Neuron (in vitro differentiated cells): ENCODE measurements at regions not wholly inside any gene's neighbourhood (a gene's known extent, or its start where the extent isn't known, plus 50 kb on each side); places are given as distances from the start of the nearest gene placed in this dataset.

Experiments
- H2AFZ ChIP-seq: one replicate; pipeline ENCODE4 v1.6.1; 2013; ENCODE audit warnings: low read depth, mild to moderate bottlenecking, inconsistent platforms, low read length, moderate library complexity
- H3K27me3 ChIP-seq: one replicate; pipeline ENCODE4 v1.6.1; 2013; ENCODE audit warnings: low read length; ENCODE audit not compliant: insufficient read depth
- H3K36me3 ChIP-seq: one replicate; pipeline ENCODE4 v1.6.1; 2013; ENCODE audit warnings: low read length; ENCODE audit not compliant: insufficient read depth
- H3K4me1 ChIP-seq: one replicate; pipeline ENCODE4 v1.6.1; 2013; ENCODE audit warnings: low read length; ENCODE audit not compliant: insufficient read depth
- H3K4me3 ChIP-seq: 2 replicates; pipeline ENCODE4 v1.5.1; 2013; ENCODE audit warnings: mild to moderate bottlenecking, low read length, moderate library complexity
- H3K9me3 ChIP-seq: one replicate; pipeline ENCODE4 v1.6.1; 2013; ENCODE audit warnings: low read length

GRCh38 chr11:15499674-15500073, 385.0 kb downstream of the INSC start:
- no peak overlapping the region for H2AFZ ChIP-seq
- no peaks in the 10 kb centered on the region for H3K27me3 ChIP-seq
- no peaks in the 10 kb centered on the region for H3K9me3 ChIP-seq
- no peak overlapping the region for H3K4me3 ChIP-seq
- H3K36me3 ChIP-seq, result no peaks in the 10 kb centered on the region
- H3K4me1 ChIP-seq, result no peaks in the 10 kb centered on the region

GRCh38 chr11:15500643-15501042, 385.9 kb downstream of the INSC start:
- Histone ChIP-seq H3K36me3 (no peaks in the 10 kb centered on the region), H2AFZ (no peak overlapping the region), H3K4me1 (no peaks in the 10 kb centered on the region), H3K4me3 (no peak overlapping the region), H3K27me3 (no peaks in the 10 kb centered on the region), H3K9me3 (no peaks in the 10 kb centered on the region)

GRCh38 chr11:15501566-15501965, 386.8 kb downstream of the INSC start:
- H3K4me3 ChIP-seq, result no peak overlapping the region
- H3K36me3 ChIP-seq, result no peaks in the 10 kb centered on the region
- H3K4me1 ChIP-seq, result no peaks in the 10 kb centered on the region
- no peaks in the 10 kb centered on the region for H3K27me3 ChIP-seq
- no peak overlapping the region for H2AFZ ChIP-seq
- H3K9me3 ChIP-seq, result no peaks in the 10 kb centered on the region

- Histone ChIP-seq H3K27me3 (no peaks in the 10 kb centered on the region), H2AFZ (no peak overlapping the region), H3K36me3 (no peaks in the 10 kb centered on the region), H3K4me1 (no peaks in the 10 kb centered on the region), H3K4me3 (no peak overlapping the region), H3K9me3 (no peaks in the 10 kb centered on the region)
These were observed 390.4 kb downstream of the INSC start for GRCh38 chr11:15505155-15505554.

- Histone ChIP-seq H2AFZ (no peak overlapping the region), H3K36me3 (no peaks in the 10 kb centered on the region), H3K27me3 (no peaks in the 10 kb centered on the region)
These were observed 392.9 kb downstream of the INSC start for GRCh38 chr11:15507592-15507991.

GRCh38 chr11:15509082-15509481, 394.4 kb downstream of the INSC start:
- H2AFZ ChIP-seq, result no peak overlapping the region
- no peaks in the 10 kb centered on the region for H3K27me3 ChIP-seq
- no peaks in the 10 kb centered on the region for H3K36me3 ChIP-seq
- H3K9me3 ChIP-seq, result no peaks in the 10 kb centered on the region
- H3K4me3 ChIP-seq, result no peak overlapping the region
- no peaks in the 10 kb centered on the region for H3K4me1 ChIP-seq

More at GRCh38 chr11:15507592-15507991, 392.9 kb downstream of the INSC start:
- H3K4me1 ChIP-seq, result no peaks in the 10 kb centered on the region
- no peaks in the 10 kb centered on the region for H3K9me3 ChIP-seq
- no peak overlapping the region for H3K4me3 ChIP-seq

- no peak overlapping the region for H2AFZ ChIP-seq
These were observed 404.5 kb downstream of the INSC start for GRCh38 chr11:15519124-15519791.

GRCh38 chr11:15519911-15520310, 405.2 kb downstream of the INSC start:
- Histone ChIP-seq H3K9me3 (no peaks in the 10 kb centered on the region), H3K4me3 (no peak overlapping the region), H3K4me1 (no peaks in the 10 kb centered on the region), H3K36me3 (no peaks in the 10 kb centered on the region), H3K27me3 (no peaks in the 10 kb centered on the region), H2AFZ (no peak overlapping the region)

More at GRCh38 chr11:15519124-15519791, 404.5 kb downstream of the INSC start:
- Histone ChIP-seq H3K4me1 (no peaks in the 10 kb centered on the region), H3K36me3 (no peaks in the 10 kb centered on the region), H3K9me3 (no peaks in the 10 kb centered on the region), H3K27me3 (no peaks in the 10 kb centered on the region), H3K4me3 (no peak overlapping the region)

- H3K4me1 ChIP-seq, result no peaks in the 10 kb centered on the region
- no peak overlapping the region for H3K4me3 ChIP-seq
- H3K9me3 ChIP-seq, result no peaks in the 10 kb centered on the region
- H3K36me3 ChIP-seq, result no peaks in the 10 kb centered on the region
- H2AFZ ChIP-seq, result no peak overlapping the region
- no peaks in the 10 kb centered on the region for H3K27me3 ChIP-seq
These were observed 408.8 kb downstream of the INSC start for GRCh38 chr11:15523543-15523942.

- Histone ChIP-seq H3K9me3 (no peaks in the 10 kb centered on the region), H3K4me1 (no peaks in the 10 kb centered on the region), H3K36me3 (no peaks in the 10 kb centered on the region), H3K27me3 (no peaks in the 10 kb centered on the region), H3K4me3 (no peak overlapping the region), H2AFZ (no peak overlapping the region)
These were observed 410.9 kb downstream of the INSC start for GRCh38 chr11:15525582-15525981.

- Histone ChIP-seq H3K4me3 (no peak overlapping the region), H3K4me1 (no peaks in the 10 kb centered on the region), H3K9me3 (no peaks in the 10 kb centered on the region), H3K36me3 (no peaks in the 10 kb centered on the region), H2AFZ (no peak overlapping the region), H3K27me3 (no peaks in the 10 kb centered on the region)
These were observed 411.3 kb downstream of the INSC start for GRCh38 chr11:15526032-15526431.

GRCh38 chr11:15526859-15527450, 412.2 kb downstream of the INSC start:
- Histone ChIP-seq H3K9me3 (no peaks in the 10 kb centered on the region), H3K4me3 (no peak overlapping the region), H3K27me3 (no peaks in the 10 kb centered on the region), H3K36me3 (no peaks in the 10 kb centered on the region), H3K4me1 (no peaks in the 10 kb centered on the region), H2AFZ (no peak overlapping the region)

- Histone ChIP-seq H3K27me3 (no peaks in the 10 kb centered on the region), H2AFZ (no peak overlapping the region), H3K4me3 (no peak overlapping the region), H3K9me3 (no peaks in the 10 kb centered on the region), H3K36me3 (no peaks in the 10 kb centered on the region), H3K4me1 (no peaks in the 10 kb centered on the region)
These were observed 417.7 kb downstream of the INSC start for GRCh38 chr11:15532432-15532831.

- H3K27me3 ChIP-seq, result no peaks in the 10 kb centered on the region
- no peaks in the 10 kb centered on the region for H3K4me1 ChIP-seq
- no peaks in the 10 kb centered on the region for H3K36me3 ChIP-seq
- no peak overlapping the region for H3K4me3 ChIP-seq
- no peak overlapping the region for H2AFZ ChIP-seq
- no peaks in the 10 kb centered on the region for H3K9me3 ChIP-seq
These were observed 419.5 kb downstream of the INSC start for GRCh38 chr11:15534266-15534665.
